ENCODE measurements at regions not wholly inside any gene's neighbourhood (a gene's known extent, or its start where the extent isn't known, plus 50 kb on each side); places are given as distances from the start of the nearest gene placed in this dataset.

GRCh38 chr13:54368387-54368786, 1339.8 kb downstream of the OLFM4 start:
- no peak for DNase-seq (ENCODE audit: low read depth in 2 of 2)
- no peak overlapping the region for H3K4me3 ChIP-seq (replicated peaks in 1 of 2; ENCODE audit: low read depth in 2 of 2, low read length in 2 of 2)
- TF ChIP-seq CTCF (IDR thresholded peaks at IDR 0.05; ENCODE audit: low read depth, low read length): no peak

GRCh38 chr13:54373211-54373610, 1344.6 kb downstream of the OLFM4 start:
- no peak for TF ChIP-seq CTCF (IDR thresholded peaks at IDR 0.05; ENCODE audit: low read depth, low read length)
- no peak overlapping the region for H3K4me3 ChIP-seq (replicated peaks in 1 of 2; ENCODE audit: low read depth in 2 of 2, low read length in 2 of 2)
- no peak for DNase-seq (ENCODE audit: low read depth in 2 of 2)

GRCh38 chr13:54379461-54379860, 1350.8 kb downstream of the OLFM4 start:
- DNase-seq (ENCODE audit: low read depth in 2 of 2): no peak
- no peak for TF ChIP-seq CTCF (IDR thresholded peaks at IDR 0.05; ENCODE audit: low read depth, low read length)
- no peak overlapping the region for H3K4me3 ChIP-seq (replicated peaks in 1 of 2; ENCODE audit: low read depth in 2 of 2, low read length in 2 of 2)

- DNase-seq (ENCODE audit: low read depth in 2 of 2): no peak
- no peak for TF ChIP-seq CTCF (IDR thresholded peaks at IDR 0.05; ENCODE audit: low read depth, low read length)
- H3K4me3 ChIP-seq (replicated peaks in 1 of 2; ENCODE audit: low read depth in 2 of 2, low read length in 2 of 2): no peak overlapping the region
Measured at GRCh38 chr13:54383604-54384003, 1355.0 kb downstream of the OLFM4 start.

GRCh38 chr13:54387625-54388024, 1359.0 kb downstream of the OLFM4 start:
- no peak for DNase-seq (ENCODE audit: low read depth in 2 of 2)
- no peak overlapping the region for H3K4me3 ChIP-seq (replicated peaks in 1 of 2; ENCODE audit: low read depth in 2 of 2, low read length in 2 of 2)
- no peak for TF ChIP-seq CTCF (IDR thresholded peaks at IDR 0.05; ENCODE audit: low read depth, low read length)

- no peak overlapping the region for H3K4me3 ChIP-seq (replicated peaks in 1 of 2; ENCODE audit: low read depth in 2 of 2, low read length in 2 of 2)
- no peak for TF ChIP-seq CTCF (IDR thresholded peaks at IDR 0.05; ENCODE audit: low read depth, low read length)
- DNase-seq (ENCODE audit: low read depth in 2 of 2): no peak
Measured at GRCh38 chr13:54390841-54391240, 1362.2 kb downstream of the OLFM4 start.

- no peak overlapping the region for H3K4me3 ChIP-seq (replicated peaks in 1 of 2; ENCODE audit: low read depth in 2 of 2, low read length in 2 of 2)
- DNase-seq (ENCODE audit: low read depth in 2 of 2): no peak
- no peak for TF ChIP-seq CTCF (IDR thresholded peaks at IDR 0.05; ENCODE audit: low read depth, low read length)
Measured at GRCh38 chr13:54394085-54394700, 1365.6 kb downstream of the OLFM4 start.

Measured in cardiac fibroblast (primary cell).